ENCODE measurements at regions not wholly inside any gene's neighbourhood (a gene's known extent, or its start where the extent isn't known, plus 50 kb on each side); places are given as distances from the start of the nearest gene placed in this dataset.

DNA sequence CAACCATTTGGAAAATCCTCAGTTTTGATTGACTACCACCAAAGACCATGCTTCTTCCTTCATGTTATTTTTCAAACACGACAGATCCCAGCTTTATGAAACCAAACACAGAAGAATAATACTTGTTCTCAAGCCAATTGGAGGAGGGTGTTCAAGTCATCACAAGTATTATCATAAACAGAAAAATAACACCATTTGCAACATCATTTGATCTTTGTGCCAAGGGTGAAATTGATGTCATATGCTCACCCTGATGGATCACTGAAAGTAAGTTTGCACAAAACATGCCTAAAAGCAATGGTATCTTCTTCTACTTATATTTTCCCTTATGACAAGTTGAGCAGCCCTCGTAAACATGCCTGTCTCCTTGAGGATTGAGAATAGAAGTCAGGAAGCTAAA is 448.0 kb upstream of the ZEB2 start:
- intact Hi-C loops (cut with micrococcal nuclease; ENCODE audit: unreplicated experiment) = no loop called here
- POLR2A ChIA-PET (ENCODE audit: low non-redundant PET) = no interaction called here
- TF ChIP-seq EZH2 (IDR thresholded peaks at IDR 0.05; ENCODE audit: borderline replicate concordance, low read depth, low read length, poor library complexity, severe bottlenecking) = no peak
- TF ChIP-seq, protein P1, sequence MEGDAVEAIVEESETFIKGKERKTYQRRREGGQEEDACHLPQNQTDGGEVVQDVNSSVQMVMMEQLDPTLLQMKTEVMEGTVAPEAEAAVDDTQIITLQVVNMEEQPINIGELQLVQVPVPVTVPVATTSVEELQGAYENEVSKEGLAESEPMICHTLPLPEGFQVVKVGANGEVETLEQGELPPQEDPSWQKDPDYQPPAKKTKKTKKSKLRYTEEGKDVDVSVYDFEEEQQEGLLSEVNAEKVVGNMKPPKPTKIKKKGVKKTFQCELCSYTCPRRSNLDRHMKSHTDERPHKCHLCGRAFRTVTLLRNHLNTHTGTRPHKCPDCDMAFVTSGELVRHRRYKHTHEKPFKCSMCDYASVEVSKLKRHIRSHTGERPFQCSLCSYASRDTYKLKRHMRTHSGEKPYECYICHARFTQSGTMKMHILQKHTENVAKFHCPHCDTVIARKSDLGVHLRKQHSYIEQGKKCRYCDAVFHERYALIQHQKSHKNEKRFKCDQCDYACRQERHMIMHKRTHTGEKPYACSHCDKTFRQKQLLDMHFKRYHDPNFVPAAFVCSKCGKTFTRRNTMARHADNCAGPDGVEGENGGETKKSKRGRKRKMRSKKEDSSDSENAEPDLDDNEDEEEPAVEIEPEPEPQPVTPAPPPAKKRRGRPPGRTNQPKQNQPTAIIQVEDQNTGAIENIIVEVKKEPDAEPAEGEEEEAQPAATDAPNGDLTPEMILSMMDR (conservative IDR thresholded peaks at IDR 0.05; ENCODE audit: low read depth, low read length) = no peak
- Histone ChIP-seq H3K36me3 (ENCODE audit: insufficient read depth, low read length, poor library complexity, severe bottlenecking) (no peaks in the 10 kb centered on the region), H3K9me3 (ENCODE audit: low read depth, low read length, poor library complexity, severe bottlenecking) (peaks cover 12% of the 10 kb centered on the region), H3K4me1 (ENCODE audit: insufficient read depth, low read length, poor library complexity, severe bottlenecking) (no peaks in the 10 kb centered on the region), H3K27ac (ENCODE audit: low read depth, low read length, poor library complexity, severe bottlenecking) (no peak overlapping the region), H3K4me3 (ENCODE audit: low read depth, low read length, poor library complexity, severe bottlenecking) (no peak overlapping the region), H3K27me3 (replicated peaks; ENCODE audit: insufficient read depth, low read depth, low read length, poor library complexity) (no peaks in the 10 kb centered on the region)
- CTCF ChIA-PET = no interaction called here
- no peak for DNase-seq (ENCODE audit: low spot score)
- no TSS peak for BruUV-seq (replicated peaks)

DNA sequence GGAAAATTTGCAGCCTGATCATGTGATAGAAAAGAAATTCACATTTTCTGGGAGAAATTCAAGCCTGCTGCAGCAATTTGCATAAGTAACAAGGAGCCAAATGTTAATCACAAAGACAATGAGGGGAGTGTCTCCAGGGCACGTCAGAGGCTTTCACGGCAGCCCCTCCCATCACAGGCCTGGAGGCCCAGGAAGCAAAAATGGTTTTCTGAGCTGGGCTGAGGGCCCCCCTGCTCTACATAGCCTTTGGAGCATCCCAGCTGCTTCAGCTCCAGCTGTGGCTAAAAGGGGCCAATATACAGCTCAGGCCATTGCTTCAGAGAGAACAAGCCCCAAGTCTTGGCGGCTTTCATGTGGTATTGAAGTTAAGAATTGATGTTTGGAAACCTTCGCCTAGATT is 445.3 kb upstream of the ZEB2 start:
- intact Hi-C loops (cut with micrococcal nuclease; ENCODE audit: unreplicated experiment) = no loop called here
- H3K36me3 ChIP-seq (ENCODE audit: insufficient read depth, low read length, poor library complexity, severe bottlenecking) = no peaks in the 10 kb centered on the region
- BruUV-seq (replicated peaks) = no TSS peak
- H3K4me3 ChIP-seq (ENCODE audit: low read depth, low read length, poor library complexity, severe bottlenecking) = no peak overlapping the region
- CTCF ChIA-PET = no interaction called here
- peaks cover 12% of the 10 kb centered on the region for H3K9me3 ChIP-seq (ENCODE audit: low read depth, low read length, poor library complexity, severe bottlenecking)
- H3K27me3 ChIP-seq (replicated peaks; ENCODE audit: insufficient read depth, low read depth, low read length, poor library complexity) = no peaks in the 10 kb centered on the region
- POLR2A ChIA-PET (ENCODE audit: low non-redundant PET) = no interaction called here
- DNase-seq (ENCODE audit: low spot score) = no peak
- H3K4me1 ChIP-seq (ENCODE audit: insufficient read depth, low read length, poor library complexity, severe bottlenecking) = no peaks in the 10 kb centered on the region
- no peak overlapping the region for H3K27ac ChIP-seq (ENCODE audit: low read depth, low read length, poor library complexity, severe bottlenecking)
- TF ChIP-seq, protein P1 (conservative IDR thresholded peaks at IDR 0.05; ENCODE audit: low read depth, low read length) = no peak
- no peak for TF ChIP-seq EZH2 (IDR thresholded peaks at IDR 0.05; ENCODE audit: borderline replicate concordance, low read depth, low read length, poor library complexity, severe bottlenecking)

DNA sequence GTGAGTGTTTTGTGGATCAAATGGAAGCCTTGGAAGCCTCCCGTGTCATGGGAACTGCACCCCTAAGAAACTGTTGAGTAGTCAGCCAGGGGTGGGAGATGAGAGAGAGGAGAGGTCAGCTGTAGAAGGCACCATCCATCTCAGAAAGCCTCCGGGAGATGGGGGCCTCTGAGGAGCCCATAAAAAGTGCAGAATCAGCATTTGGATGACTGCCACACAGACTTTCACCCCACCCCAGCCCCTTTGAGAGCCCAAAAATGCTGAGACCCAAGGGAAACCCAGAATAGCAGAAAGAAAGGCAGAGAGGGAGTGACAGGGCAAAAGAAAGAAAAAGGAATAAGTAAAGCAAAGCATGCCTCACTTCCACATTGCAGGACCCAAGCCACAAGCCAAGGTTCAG is 443.1 kb upstream of the ZEB2 start:
- Histone ChIP-seq H3K9me3 (ENCODE audit: low read depth, low read length, poor library complexity, severe bottlenecking) (peaks cover 7% of the 10 kb centered on the region), H3K4me1 (ENCODE audit: insufficient read depth, low read length, poor library complexity, severe bottlenecking) (no peaks in the 10 kb centered on the region), H3K27ac (ENCODE audit: low read depth, low read length, poor library complexity, severe bottlenecking) (no peak overlapping the region), H3K27me3 (replicated peaks; ENCODE audit: insufficient read depth, low read depth, low read length, poor library complexity) (no peaks in the 10 kb centered on the region), H3K36me3 (ENCODE audit: insufficient read depth, low read length, poor library complexity, severe bottlenecking) (no peaks in the 10 kb centered on the region), H3K4me3 (ENCODE audit: low read depth, low read length, poor library complexity, severe bottlenecking) (no peak overlapping the region)
- DNase-seq (ENCODE audit: low spot score) = no peak
- TF ChIP-seq EZH2 (IDR thresholded peaks at IDR 0.05; ENCODE audit: borderline replicate concordance, low read depth, low read length, poor library complexity, severe bottlenecking) = no peak
- intact Hi-C loops (cut with micrococcal nuclease; ENCODE audit: unreplicated experiment) = no loop called here
- POLR2A ChIA-PET (ENCODE audit: low non-redundant PET) = no interaction called here
- CTCF ChIA-PET = no interaction called here
- no TSS peak for BruUV-seq (replicated peaks)

DNA sequence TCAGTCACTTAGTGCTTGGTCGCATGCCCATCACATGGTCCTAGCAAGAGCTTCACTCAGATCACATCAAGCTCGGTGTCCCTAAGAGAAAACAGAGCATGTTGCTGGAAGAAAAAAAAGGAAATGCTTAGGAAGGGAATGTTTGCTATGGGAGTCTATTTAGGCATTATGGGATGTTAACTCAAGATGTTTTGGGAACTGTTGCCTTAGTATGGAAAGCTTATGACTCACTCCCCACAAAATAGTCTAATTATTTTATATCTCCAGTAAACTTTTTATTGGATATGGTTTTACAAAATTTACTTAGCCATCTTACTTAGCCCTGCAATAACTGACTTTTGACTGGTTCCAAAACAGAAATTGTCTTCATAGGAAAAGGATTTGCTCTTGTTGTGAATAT is 439.5 kb upstream of the ZEB2 start:
- Histone ChIP-seq H3K36me3 (ENCODE audit: insufficient read depth, low read length, poor library complexity, severe bottlenecking) (no peaks in the 10 kb centered on the region), H3K27me3 (replicated peaks; ENCODE audit: insufficient read depth, low read depth, low read length, poor library complexity) (no peaks in the 10 kb centered on the region), H3K9me3 (ENCODE audit: low read depth, low read length, poor library complexity, severe bottlenecking) (no peaks in the 10 kb centered on the region), H3K4me3 (ENCODE audit: low read depth, low read length, poor library complexity, severe bottlenecking) (no peak overlapping the region), H3K4me1 (ENCODE audit: insufficient read depth, low read length, poor library complexity, severe bottlenecking) (no peaks in the 10 kb centered on the region), H3K27ac (ENCODE audit: low read depth, low read length, poor library complexity, severe bottlenecking) (no peak overlapping the region)
- no peak for DNase-seq (ENCODE audit: low spot score)
- no TSS peak for BruUV-seq (replicated peaks)
- CTCF ChIA-PET = no interaction called here
- POLR2A ChIA-PET (ENCODE audit: low non-redundant PET) = no interaction called here
- TF ChIP-seq, protein P1 (conservative IDR thresholded peaks at IDR 0.05; ENCODE audit: low read depth, low read length) = no peak
- no peak for TF ChIP-seq EZH2 (IDR thresholded peaks at IDR 0.05; ENCODE audit: borderline replicate concordance, low read depth, low read length, poor library complexity, severe bottlenecking)
- intact Hi-C loops (cut with micrococcal nuclease; ENCODE audit: unreplicated experiment) = no loop called here
